ENCODE measurements at regions not wholly inside any gene's neighbourhood (a gene's known extent, or its start where the extent isn't known, plus 50 kb on each side); places are given as distances from the start of the nearest gene placed in this dataset.

GRCh38 chr13:111503905-111504695 is 183.7 kb downstream of the TEX29 start:
- TF ChIP-seq CTCF (conservative IDR thresholded peaks at IDR 0.05) (no peak), EZH2 (IDR thresholded peaks at IDR 0.05; ENCODE audit: low read depth) (no peak)

Measured in PC-9 (cell line).